ENCODE measurements at regions not wholly inside any gene's neighbourhood (a gene's known extent, or its start where the extent isn't known, plus 50 kb on each side); places are given as distances from the start of the nearest gene placed in this dataset.

GRCh38 chr3:101061312-101061711, 68.1 kb upstream of the ABI3BP start:
- intact Hi-C loops (cut with micrococcal nuclease; ENCODE audit: unreplicated experiment) = no loop called here
- H3K27ac Mint-ChIP-seq (ENCODE audit: unreplicated experiment) = no peak overlapping the region
- peaks cover 18% of the 10 kb centered on the region for H3K4me1 Mint-ChIP-seq (ENCODE audit: low read depth, unreplicated experiment)
- peaks cover 14% of the 10 kb centered on the region for H3K9me3 Mint-ChIP-seq (ENCODE audit: low read depth, unreplicated experiment)
- CTCF ChIA-PET = no interaction called here
- H3K4me3 Mint-ChIP-seq (ENCODE audit: low read depth, unreplicated experiment) = no peak overlapping the region
- no peaks in the 10 kb centered on the region for H3K36me3 Mint-ChIP-seq (ENCODE audit: insufficient read depth, unreplicated experiment)
- no peak for DNase-seq
- no peaks in the 10 kb centered on the region for H3K27me3 Mint-ChIP-seq (ENCODE audit: unreplicated experiment)
- BruUV-seq (replicated peaks) = no TSS peak
- no peak for TF ChIP-seq CTCF (IDR thresholded peaks at IDR 0.05; ENCODE audit: unreplicated experiment)

GRCh38 chr3:101050866-101051265, 57.6 kb upstream of the ABI3BP start:
- Mint-ChIP-seq H3K4me3 (ENCODE audit: low read depth, unreplicated experiment) (no peak overlapping the region), H3K27me3 (ENCODE audit: unreplicated experiment) (no peaks in the 10 kb centered on the region), H3K4me1 (ENCODE audit: low read depth, unreplicated experiment) (no peaks in the 10 kb centered on the region), H3K36me3 (ENCODE audit: insufficient read depth, unreplicated experiment) (no peaks in the 10 kb centered on the region), H3K9me3 (ENCODE audit: low read depth, unreplicated experiment) (peaks cover 13% of the 10 kb centered on the region), H3K27ac (ENCODE audit: unreplicated experiment) (no peak overlapping the region)
- intact Hi-C loops (cut with micrococcal nuclease; ENCODE audit: unreplicated experiment) = no loop called here
- no peak for TF ChIP-seq CTCF (IDR thresholded peaks at IDR 0.05; ENCODE audit: unreplicated experiment)
- DNase-seq = no peak
- no TSS peak for BruUV-seq (replicated peaks)
- CTCF ChIA-PET = no interaction called here

- no peaks in the 10 kb centered on the region for H3K27me3 Mint-ChIP-seq (ENCODE audit: unreplicated experiment)
- BruUV-seq (replicated peaks) = no TSS peak
- TF ChIP-seq CTCF (IDR thresholded peaks at IDR 0.05; ENCODE audit: unreplicated experiment) = no peak
- no peak overlapping the region for H3K27ac Mint-ChIP-seq (ENCODE audit: unreplicated experiment)
- intact Hi-C loops (cut with micrococcal nuclease; ENCODE audit: unreplicated experiment) = no loop called here
- no peaks in the 10 kb centered on the region for H3K4me1 Mint-ChIP-seq (ENCODE audit: low read depth, unreplicated experiment)
- H3K9me3 Mint-ChIP-seq (ENCODE audit: low read depth, unreplicated experiment) = peaks cover 13% of the 10 kb centered on the region
- no peaks in the 10 kb centered on the region for H3K36me3 Mint-ChIP-seq (ENCODE audit: insufficient read depth, unreplicated experiment)
- CTCF ChIA-PET = no interaction called here
- no peak overlapping the region for H3K4me3 Mint-ChIP-seq (ENCODE audit: low read depth, unreplicated experiment)
- no peak for DNase-seq
Measured at GRCh38 chr3:101050046-101050445, 56.8 kb upstream of the ABI3BP start.

GRCh38 chr3:101049532-101049931, 56.3 kb upstream of the ABI3BP start:
- no peaks in the 10 kb centered on the region for H3K4me1 Mint-ChIP-seq (ENCODE audit: low read depth, unreplicated experiment)
- H3K27ac Mint-ChIP-seq (ENCODE audit: unreplicated experiment) = no peak overlapping the region
- H3K27me3 Mint-ChIP-seq (ENCODE audit: unreplicated experiment) = no peaks in the 10 kb centered on the region
- BruUV-seq (replicated peaks) = no TSS peak
- CTCF ChIA-PET = no interaction called here
- no peaks in the 10 kb centered on the region for H3K36me3 Mint-ChIP-seq (ENCODE audit: insufficient read depth, unreplicated experiment)
- H3K4me3 Mint-ChIP-seq (ENCODE audit: low read depth, unreplicated experiment) = no peak overlapping the region
- TF ChIP-seq CTCF (IDR thresholded peaks at IDR 0.05; ENCODE audit: unreplicated experiment) = no peak
- H3K9me3 Mint-ChIP-seq (ENCODE audit: low read depth, unreplicated experiment) = peaks cover 14% of the 10 kb centered on the region
- intact Hi-C loops (cut with micrococcal nuclease; ENCODE audit: unreplicated experiment) = no loop called here
- DNase-seq = no peak

- H3K4me1 Mint-ChIP-seq (ENCODE audit: low read depth, unreplicated experiment) = peaks cover 31% of the 10 kb centered on the region
- peaks cover 12% of the 10 kb centered on the region for H3K9me3 Mint-ChIP-seq (ENCODE audit: low read depth, unreplicated experiment)
- intact Hi-C loops (cut with micrococcal nuclease; ENCODE audit: unreplicated experiment) = no loop called here
- CTCF ChIA-PET = interaction anchor here (0.6 kb wide), 1 partner anchor 617 kb away, joined by 5 read pairs; no protein-coding TSS in a partner anchor
- no peak overlapping the region for H3K4me3 Mint-ChIP-seq (ENCODE audit: low read depth, unreplicated experiment)
- no peak overlapping the region for H3K27ac Mint-ChIP-seq (ENCODE audit: unreplicated experiment)
- H3K27me3 Mint-ChIP-seq (ENCODE audit: unreplicated experiment) = no peaks in the 10 kb centered on the region
- TF ChIP-seq CTCF (IDR thresholded peaks at IDR 0.05; ENCODE audit: unreplicated experiment) = no peak
- no peak for DNase-seq
- H3K36me3 Mint-ChIP-seq (ENCODE audit: insufficient read depth, unreplicated experiment) = no peaks in the 10 kb centered on the region
- BruUV-seq (replicated peaks) = no TSS peak
Measured at GRCh38 chr3:101043687-101044078, 50.5 kb upstream of the ABI3BP start.

Data from Calu3 (cell line).